ENCODE measurements at regions not wholly inside any gene's neighbourhood (a gene's known extent, or its start where the extent isn't known, plus 50 kb on each side); places are given as distances from the start of the nearest gene placed in this dataset.

DNA sequence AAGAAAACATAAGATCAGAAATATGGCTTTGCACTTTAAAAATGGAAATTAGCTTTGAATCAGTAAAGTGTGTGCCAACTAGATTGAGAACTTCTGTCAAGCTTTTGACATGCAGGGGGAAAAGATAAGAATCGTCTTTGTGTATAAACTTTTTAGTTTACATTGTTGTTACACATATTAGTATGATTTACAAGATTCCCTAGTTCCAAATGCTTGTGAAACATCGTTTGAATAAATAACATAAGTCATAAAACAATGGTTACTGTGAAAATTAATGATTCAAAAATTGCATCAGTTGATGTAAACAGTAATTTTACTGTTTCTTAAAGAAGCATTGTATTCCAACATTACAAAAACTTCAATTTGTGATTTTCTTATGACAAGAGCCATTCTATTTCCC, 207.6 kb upstream of the MTPN start (continued):
- TF ChIP-seq KDM5A (IDR thresholded peaks at IDR 0.05; ENCODE audit: low read length) (no peak), SIRT6 (IDR thresholded peaks at IDR 0.05; ENCODE audit: low read length) (no peak), RAD21 (IDR thresholded peaks at IDR 0.05 in 1 of 2, conservative IDR thresholded peaks at IDR 0.05 in 1 of 2; ENCODE audit: low read depth in 2 of 2, low read length in 2 of 2) (no peak), KDM4A (IDR thresholded peaks at IDR 0.05; ENCODE audit: low read depth, low read length, severe bottlenecking) (no peak)
- TF ChIP-seq, protein P1, sequence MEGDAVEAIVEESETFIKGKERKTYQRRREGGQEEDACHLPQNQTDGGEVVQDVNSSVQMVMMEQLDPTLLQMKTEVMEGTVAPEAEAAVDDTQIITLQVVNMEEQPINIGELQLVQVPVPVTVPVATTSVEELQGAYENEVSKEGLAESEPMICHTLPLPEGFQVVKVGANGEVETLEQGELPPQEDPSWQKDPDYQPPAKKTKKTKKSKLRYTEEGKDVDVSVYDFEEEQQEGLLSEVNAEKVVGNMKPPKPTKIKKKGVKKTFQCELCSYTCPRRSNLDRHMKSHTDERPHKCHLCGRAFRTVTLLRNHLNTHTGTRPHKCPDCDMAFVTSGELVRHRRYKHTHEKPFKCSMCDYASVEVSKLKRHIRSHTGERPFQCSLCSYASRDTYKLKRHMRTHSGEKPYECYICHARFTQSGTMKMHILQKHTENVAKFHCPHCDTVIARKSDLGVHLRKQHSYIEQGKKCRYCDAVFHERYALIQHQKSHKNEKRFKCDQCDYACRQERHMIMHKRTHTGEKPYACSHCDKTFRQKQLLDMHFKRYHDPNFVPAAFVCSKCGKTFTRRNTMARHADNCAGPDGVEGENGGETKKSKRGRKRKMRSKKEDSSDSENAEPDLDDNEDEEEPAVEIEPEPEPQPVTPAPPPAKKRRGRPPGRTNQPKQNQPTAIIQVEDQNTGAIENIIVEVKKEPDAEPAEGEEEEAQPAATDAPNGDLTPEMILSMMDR (IDR thresholded peaks at IDR 0.05; ENCODE audit: control extremely low read depth in 1 of 3, insufficient read depth in 1 of 3, low read depth in 1 of 3, low read length in 3 of 3), result no peak
- TF ChIP-seq, protein P2, sequence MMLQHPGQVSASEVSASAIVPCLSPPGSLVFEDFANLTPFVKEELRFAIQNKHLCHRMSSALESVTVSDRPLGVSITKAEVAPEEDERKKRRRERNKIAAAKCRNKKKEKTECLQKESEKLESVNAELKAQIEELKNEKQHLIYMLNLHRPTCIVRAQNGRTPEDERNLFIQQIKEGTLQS (IDR thresholded peaks at IDR 0.05; ENCODE audit: insufficient read depth, low read depth, low read length), result no peak
